MM.1S (cell line): ENCODE measurements at regions not wholly inside any gene's neighbourhood (a gene's known extent, or its start where the extent isn't known, plus 50 kb on each side); places are given as distances from the start of the nearest gene placed in this dataset.

ENCODE experiments used
- DNase-seq: peaks from one replicate; pipeline ENCODE4 v3.0.0-alpha.2; 2015
- H2AFZ ChIP-seq: fragments of 300-600 bp; sonication (generic); 2 replicates; pipeline ENCODE4 v1.6.0; 2016; ENCODE audit warnings: antibody characterized with exemption, low read length
- H3F3A ChIP-seq: fragments of 300-600 bp; sonication (generic); 2 replicates; pipeline ENCODE4 v1.6.1; 2016; ENCODE audit warnings: mild to moderate bottlenecking, antibody characterized with exemption, low read length, moderate library complexity, mixed read lengths; ENCODE audit not compliant: insufficient read depth
- H3K27ac ChIP-seq: fragments of 300-600 bp; sonication (generic); 2 replicates; pipeline ENCODE4 v1.5.1; 2016; ENCODE audit warnings: mild to moderate bottlenecking, low read length
- H3K27me3 ChIP-seq: fragments of 300-600 bp; sonication (generic); replicated peaks from 2 replicates; pipeline ENCODE4 v1.6.0; 2016; ENCODE audit warnings: low read length; ENCODE audit not compliant: insufficient read depth
- H3K36me3 ChIP-seq: fragments of 300-600 bp; sonication (generic); replicated peaks from 2 replicates; pipeline ENCODE4 v1.6.1; 2016; ENCODE audit warnings: mild to moderate bottlenecking, low read length, mixed read lengths; ENCODE audit not compliant: insufficient read depth
- H3K4me1 ChIP-seq: fragments of 300-600 bp; sonication (generic); 2 replicates; pipeline ENCODE4 v1.6.1; 2016; ENCODE audit warnings: low read length, mixed read lengths
- H3K4me2 ChIP-seq: fragments of 300-600 bp; sonication (generic); 2 replicates; pipeline ENCODE4 v1.6.0; 2016; ENCODE audit warnings: low read depth, low read length
- H3K4me3 ChIP-seq: fragments of 300-600 bp; sonication (generic); 2 replicates; pipeline ENCODE4 v1.5.1; 2016; ENCODE audit warnings: low read length, mixed read lengths
- H3K79me2 ChIP-seq: fragments of 300-600 bp; sonication (generic); 2 replicates; pipeline ENCODE4 v1.6.1; 2016; ENCODE audit warnings: mixed run types, low read length, mixed read lengths
- H3K9ac ChIP-seq: fragments of 300-600 bp; sonication (generic); 2 replicates; pipeline ENCODE4 v1.6.1; 2016; ENCODE audit warnings: low read length, mixed read lengths
- H3K9me2 ChIP-seq: fragments of 300-600 bp; sonication (generic); replicated peaks from 2 replicates; pipeline ENCODE4 v1.6.1; 2016; ENCODE audit warnings: mild to moderate bottlenecking, low read length, mixed read lengths; ENCODE audit not compliant: insufficient read depth
- H3K9me3 ChIP-seq: fragments of 300-600 bp; sonication (generic); replicated peaks from 2 replicates; pipeline ENCODE4 v1.6.1; 2016; ENCODE audit warnings: mild to moderate bottlenecking, low read length, mixed read lengths; ENCODE audit not compliant: insufficient read depth
- H4K20me1 ChIP-seq: fragments of 300-600 bp; sonication (generic); 2 replicates; pipeline ENCODE4 v1.6.1; 2016; ENCODE audit warnings: mild to moderate bottlenecking, low read length, moderate library complexity, mixed read lengths; ENCODE audit not compliant: insufficient read depth
- EZH2 ChIP-seq: fragments of 300-600 bp; sonication (generic); optimal IDR thresholded peaks from 2 replicates; pipeline ENCODE3; 2017; ENCODE audit warnings: low read depth, mild to moderate bottlenecking, antibody characterized with exemption, low read length, mixed read lengths
- EZH2phosphoT487 ChIP-seq: fragments of 300-600 bp; sonication (generic); IDR thresholded peaks from 2 replicates; pipeline ENCODE4 v1.6.1; 2018; ENCODE audit warnings: antibody characterized with exemption, low read length
- TF ChIP-seq, protein P1 (sequence below): fragments of 300-600 bp; sonication (generic); IDR thresholded peaks from 2 replicates; pipeline ENCODE4 v1.5.1; 2016; ENCODE audit warnings: antibody characterized with exemption, low read length, mixed read lengths

DNA sequence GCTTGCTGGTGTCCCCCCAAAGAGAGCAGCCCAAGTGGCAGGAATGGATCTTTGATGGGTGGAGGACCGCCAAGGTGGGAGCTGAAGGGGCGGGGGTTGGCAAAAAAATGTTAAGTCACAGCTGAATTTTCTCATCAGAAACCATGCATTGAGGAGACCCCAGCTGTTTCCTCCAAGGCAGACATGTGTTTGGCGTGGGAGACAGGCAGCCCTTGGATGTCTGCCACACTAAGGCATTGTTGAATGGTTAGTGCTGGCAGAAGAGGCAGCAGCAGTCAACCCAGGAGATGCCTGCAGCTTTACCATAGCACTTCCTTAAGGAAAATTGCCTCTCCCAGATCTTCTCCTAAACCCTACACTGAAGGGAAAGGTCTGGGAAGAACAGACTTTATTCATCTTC, 394.9 kb upstream of the CD180 start:
- DNase-seq = no peak

DNA sequence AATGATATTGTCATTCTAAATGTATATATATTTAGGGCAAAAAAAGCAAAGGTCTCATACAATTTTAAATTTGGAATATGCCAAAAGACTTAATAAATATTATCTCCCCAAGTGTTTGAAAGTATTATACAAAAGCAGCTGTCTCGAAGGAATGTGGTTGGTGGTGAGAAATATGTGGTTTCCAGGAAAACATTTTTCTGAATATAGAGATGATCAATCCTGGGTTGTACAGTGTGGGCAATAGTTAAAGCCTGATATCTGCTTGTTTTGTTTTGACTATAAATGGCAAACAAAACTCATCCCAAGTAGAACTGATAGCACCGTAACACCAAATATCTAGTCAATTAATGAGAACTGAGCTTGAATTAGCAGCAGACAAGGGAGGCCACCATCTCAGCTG, 391.8 kb upstream of the CD180 start:
- H3K9ac ChIP-seq = no peak overlapping the region
- H4K20me1 ChIP-seq = no peaks in the 10 kb centered on the region
- H3K9me2 ChIP-seq = no peaks in the 10 kb centered on the region
- no peak overlapping the region for H3K4me2 ChIP-seq
- H3K4me1 ChIP-seq = no peaks in the 10 kb centered on the region
- H3K27me3 ChIP-seq = no peaks in the 10 kb centered on the region
- no peaks in the 10 kb centered on the region for H3K79me2 ChIP-seq
- TF ChIP-seq, protein P1, sequence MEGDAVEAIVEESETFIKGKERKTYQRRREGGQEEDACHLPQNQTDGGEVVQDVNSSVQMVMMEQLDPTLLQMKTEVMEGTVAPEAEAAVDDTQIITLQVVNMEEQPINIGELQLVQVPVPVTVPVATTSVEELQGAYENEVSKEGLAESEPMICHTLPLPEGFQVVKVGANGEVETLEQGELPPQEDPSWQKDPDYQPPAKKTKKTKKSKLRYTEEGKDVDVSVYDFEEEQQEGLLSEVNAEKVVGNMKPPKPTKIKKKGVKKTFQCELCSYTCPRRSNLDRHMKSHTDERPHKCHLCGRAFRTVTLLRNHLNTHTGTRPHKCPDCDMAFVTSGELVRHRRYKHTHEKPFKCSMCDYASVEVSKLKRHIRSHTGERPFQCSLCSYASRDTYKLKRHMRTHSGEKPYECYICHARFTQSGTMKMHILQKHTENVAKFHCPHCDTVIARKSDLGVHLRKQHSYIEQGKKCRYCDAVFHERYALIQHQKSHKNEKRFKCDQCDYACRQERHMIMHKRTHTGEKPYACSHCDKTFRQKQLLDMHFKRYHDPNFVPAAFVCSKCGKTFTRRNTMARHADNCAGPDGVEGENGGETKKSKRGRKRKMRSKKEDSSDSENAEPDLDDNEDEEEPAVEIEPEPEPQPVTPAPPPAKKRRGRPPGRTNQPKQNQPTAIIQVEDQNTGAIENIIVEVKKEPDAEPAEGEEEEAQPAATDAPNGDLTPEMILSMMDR = no peak
- TF ChIP-seq EZH2phosphoT487 (no peak), EZH2 (no peak)
- no peaks in the 10 kb centered on the region for H3F3A ChIP-seq
- no peak for DNase-seq
- H3K9me3 ChIP-seq = no peaks in the 10 kb centered on the region
- no peak overlapping the region for H3K4me3 ChIP-seq
- H2AFZ ChIP-seq = no peak overlapping the region
- no peaks in the 10 kb centered on the region for H3K36me3 ChIP-seq
- no peak overlapping the region for H3K27ac ChIP-seq

More for the DNA sequence above, 394.9 kb upstream of the CD180 start:
- H2AFZ ChIP-seq = no peak overlapping the region
- no peaks in the 10 kb centered on the region for H3K27me3 ChIP-seq
- no peak overlapping the region for H3K4me2 ChIP-seq
- no peaks in the 10 kb centered on the region for H3K9me3 ChIP-seq
- no peaks in the 10 kb centered on the region for H3K9me2 ChIP-seq
- no peaks in the 10 kb centered on the region for H3K79me2 ChIP-seq
- H3K4me1 ChIP-seq = no peaks in the 10 kb centered on the region
- H3K4me3 ChIP-seq = no peak overlapping the region
- TF ChIP-seq, protein P1 = no peak
- TF ChIP-seq EZH2phosphoT487 (no peak), EZH2 (no peak)
- H4K20me1 ChIP-seq = no peaks in the 10 kb centered on the region
- H3K27ac ChIP-seq = no peak overlapping the region
- no peaks in the 10 kb centered on the region for H3F3A ChIP-seq
- no peak overlapping the region for H3K9ac ChIP-seq
- no peaks in the 10 kb centered on the region for H3K36me3 ChIP-seq

DNA sequence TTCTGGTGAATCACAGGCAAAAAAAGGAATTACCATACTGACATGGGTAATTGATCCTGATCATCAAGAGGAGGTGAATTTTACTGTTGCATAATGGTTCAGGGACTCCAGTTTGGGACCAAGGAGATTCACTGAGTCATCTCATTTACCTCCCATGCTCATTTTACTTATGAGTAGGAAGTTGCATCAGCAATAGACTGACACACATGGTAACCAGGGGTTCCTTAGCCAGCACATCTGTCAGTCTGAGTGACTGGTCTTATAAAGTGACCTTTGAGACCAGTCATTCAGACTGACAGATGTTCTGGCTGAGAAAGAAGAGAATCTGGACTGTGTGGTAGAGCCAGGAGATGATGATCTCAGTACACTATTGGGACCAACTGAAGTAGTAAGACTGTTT, 384.6 kb upstream of the CD180 start:
- DNase-seq = no peak
- no peak overlapping the region for H3K9ac ChIP-seq
- no peak overlapping the region for H3K4me3 ChIP-seq

More for the DNA sequence above, 384.6 kb upstream of the CD180 start:
- no peaks in the 10 kb centered on the region for H3K79me2 ChIP-seq
- H4K20me1 ChIP-seq = no peaks in the 10 kb centered on the region
- no peaks in the 10 kb centered on the region for H3F3A ChIP-seq
- no peaks in the 10 kb centered on the region for H3K9me3 ChIP-seq
- no peaks in the 10 kb centered on the region for H3K9me2 ChIP-seq
- H3K27me3 ChIP-seq = no peaks in the 10 kb centered on the region
- no peak overlapping the region for H2AFZ ChIP-seq
- no peak overlapping the region for H3K4me2 ChIP-seq
- no peaks in the 10 kb centered on the region for H3K36me3 ChIP-seq
- no peak for TF ChIP-seq EZH2phosphoT487
- TF ChIP-seq EZH2 = no peak
- TF ChIP-seq, protein P1 = no peak
- no peaks in the 10 kb centered on the region for H3K4me1 ChIP-seq
- H3K27ac ChIP-seq = no peak overlapping the region
